ENCODE measurements at regions not wholly inside any gene's neighbourhood (a gene's known extent, or its start where the extent isn't known, plus 50 kb on each side); places are given as distances from the start of the nearest gene placed in this dataset.

DNA sequence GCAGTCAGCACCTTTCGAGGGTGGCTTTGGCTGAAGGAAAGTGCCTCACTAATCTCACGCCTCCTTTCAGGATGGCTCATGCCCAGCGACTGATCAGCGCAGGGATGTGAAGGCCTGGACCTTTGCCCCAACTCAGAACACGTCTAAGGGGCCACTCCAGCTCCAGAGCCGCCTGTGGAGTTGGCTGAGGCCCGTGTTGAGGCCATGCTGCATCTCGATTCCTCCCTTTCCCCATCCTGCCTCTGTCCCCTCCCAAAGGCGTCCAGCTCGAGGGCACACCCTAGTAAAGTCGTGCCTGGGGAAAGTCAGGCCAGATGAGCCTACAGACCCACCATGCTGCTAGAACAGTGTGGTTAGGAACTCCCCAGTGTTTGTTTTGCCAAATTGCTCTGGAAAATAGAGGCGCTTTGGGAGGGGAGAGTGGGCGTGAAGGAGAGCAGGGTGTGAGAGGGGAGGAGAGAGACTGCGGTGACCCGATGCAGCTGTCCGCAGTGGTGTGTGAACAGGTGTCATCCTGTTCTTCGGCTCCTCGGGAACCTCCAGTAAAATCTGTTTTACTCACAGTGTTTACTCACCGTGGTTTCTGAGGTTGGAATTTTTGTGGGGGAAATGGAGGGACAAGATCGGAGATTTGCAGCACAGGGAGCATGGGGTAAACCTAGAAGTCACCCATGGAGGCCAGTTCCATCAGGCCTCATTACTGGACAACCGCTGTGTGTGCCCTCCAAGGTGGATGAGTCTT lies 85.0 kb upstream of the PMEPA1 start:
- no peak for DNase-seq

DNA sequence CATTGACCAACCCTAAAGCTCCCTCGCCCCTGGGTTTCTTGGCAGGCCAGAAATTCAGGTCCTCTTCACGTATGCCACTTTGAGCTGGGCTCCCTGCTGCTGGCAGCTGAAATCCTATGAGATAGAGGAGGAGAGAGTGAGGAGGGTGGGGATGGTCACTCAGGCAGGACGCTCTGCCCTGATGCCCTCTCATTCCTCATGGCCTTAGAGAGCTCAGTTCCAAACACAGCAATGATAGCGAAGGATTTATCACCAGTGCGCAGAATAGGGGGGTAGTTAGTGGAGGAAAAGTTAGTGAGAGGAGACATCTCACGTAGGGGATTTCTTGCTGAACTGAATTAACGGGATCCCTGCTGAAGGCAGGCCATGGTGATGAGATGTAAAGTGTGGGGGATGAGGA lies 84.2 kb upstream of the PMEPA1 start:
- DNase-seq, result no peak

DNA sequence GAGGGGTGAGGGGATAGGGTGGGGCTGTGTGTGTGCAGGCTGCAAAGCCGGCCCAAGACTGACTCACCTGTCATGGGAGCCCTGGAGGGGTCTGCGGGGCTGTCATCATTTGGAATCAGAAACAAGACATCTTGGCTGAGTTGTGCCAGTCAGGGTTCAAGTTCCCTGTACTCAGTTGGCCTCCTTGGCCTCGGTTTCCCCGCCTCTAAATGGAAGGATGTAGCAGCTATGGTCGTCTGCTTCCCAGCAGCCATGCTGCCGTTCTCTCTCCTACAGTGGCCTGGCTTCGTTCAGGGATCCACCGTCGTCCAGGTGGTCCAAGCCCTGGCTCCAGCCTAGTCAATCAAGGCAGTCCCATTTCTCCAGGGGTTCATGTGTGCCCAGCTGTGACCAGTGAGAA lies 83.6 kb upstream of the PMEPA1 start:
- DNase-seq, result no peak

DNA sequence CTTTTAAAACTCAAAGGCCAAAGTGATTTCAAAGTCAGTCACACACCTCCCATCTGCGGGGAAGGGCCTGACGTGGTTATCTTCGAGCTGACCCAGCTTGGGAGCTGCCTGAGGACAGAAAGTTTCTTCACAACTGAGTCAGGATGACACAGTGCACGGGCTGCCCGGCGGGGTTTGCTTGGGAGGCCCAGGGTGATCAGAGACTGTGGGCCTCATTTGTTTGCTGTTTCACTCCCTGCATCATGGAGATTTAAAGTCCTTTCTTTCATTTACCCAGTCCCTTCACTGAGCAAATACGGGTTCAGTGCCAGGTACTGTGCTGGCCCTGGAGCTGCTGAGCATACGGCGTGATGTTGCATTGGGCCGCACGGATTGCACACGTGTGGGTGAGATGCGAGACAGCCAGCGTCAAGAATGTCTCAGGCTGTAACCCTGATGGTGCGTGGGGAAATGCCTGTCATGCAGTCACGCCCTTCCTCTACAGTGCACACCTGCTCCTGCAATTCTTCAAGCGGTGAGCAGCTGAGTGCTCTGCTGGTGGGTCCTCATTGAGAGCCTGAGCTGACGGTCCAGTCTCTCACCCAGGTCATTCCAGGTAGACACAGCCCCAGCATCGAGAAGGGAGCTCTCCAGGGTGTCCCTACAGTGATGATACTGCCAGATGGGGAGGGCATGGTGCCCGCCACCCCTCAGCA lies 82.7 kb upstream of the PMEPA1 start:
- DNase-seq, result no peak

DNA sequence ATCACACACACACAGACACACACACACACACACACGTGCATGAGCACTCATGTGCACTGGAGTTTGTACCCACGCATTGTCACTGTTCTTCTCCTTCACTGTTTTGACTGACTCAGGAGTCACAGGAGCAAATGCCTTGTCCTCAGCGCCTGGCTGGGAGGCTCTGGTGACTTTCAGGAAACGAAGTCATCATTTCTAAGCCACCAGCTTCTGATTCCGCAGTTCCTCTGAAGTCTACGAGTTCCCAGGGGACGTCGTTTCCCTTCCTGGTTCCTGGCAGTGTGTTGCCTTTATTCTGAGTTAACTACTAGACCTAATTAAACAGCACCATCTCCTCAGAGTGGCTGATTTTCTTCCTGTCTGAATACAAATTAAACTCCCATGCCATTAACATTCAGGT lies 82.2 kb upstream of the PMEPA1 start:
- no peak for DNase-seq

DNA sequence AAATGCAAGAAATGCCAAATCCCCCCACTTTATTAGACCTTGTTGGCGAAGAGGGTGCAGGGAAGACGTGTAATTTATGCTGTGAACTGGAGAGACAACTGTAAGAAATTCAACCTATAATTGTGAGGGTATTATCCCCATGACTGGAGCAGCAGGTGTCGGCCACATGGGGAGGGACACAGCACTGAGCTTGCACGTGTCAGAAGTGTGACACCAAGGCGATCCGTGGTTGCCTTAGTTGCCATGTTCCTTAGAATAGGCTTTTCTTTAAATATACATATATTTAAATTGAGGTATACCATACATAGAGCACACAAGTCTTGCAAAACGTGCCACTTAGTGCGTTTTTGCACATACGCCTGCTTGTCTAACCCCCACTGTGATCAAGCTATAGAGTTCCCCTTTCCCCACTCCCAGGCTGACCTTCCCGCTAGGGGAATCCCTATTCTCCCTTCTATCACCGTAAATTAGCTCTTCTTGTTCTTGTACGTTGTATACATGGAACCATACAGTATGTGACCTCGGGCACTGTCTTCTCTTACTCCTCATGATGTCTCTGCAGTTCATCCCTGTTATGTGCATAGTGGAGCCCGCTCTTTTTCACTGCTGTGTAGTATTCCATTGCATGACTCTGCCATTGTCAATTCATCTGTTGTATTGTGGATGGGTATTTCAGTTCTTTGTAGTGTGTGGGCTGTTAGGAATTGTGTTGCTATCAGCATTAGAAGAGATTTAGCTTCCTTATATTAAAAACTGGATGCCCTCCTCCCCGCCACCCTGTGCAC lies 81.6 kb upstream of the PMEPA1 start:
- DNase-seq, result no peak

DNA sequence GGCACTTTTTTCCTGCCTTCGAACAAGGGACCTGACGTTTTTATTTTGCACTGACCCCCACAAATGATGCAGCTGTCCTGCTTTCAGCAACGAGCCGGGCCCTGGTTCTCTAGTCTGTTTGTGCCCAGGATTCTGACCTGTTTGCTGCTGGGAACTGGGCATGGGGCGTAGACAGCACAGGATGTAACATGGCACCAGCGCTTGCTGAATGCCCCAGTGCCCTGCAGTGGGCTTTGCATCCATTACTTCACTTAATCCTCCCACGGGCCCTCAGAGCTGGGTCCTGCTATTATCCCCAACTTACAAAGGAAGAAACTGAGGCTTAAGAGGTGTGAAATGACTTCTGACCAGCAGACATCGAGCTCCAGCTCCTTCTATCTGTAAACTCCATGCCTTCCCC lies 80.4 kb upstream of the PMEPA1 start:
- DNase-seq, result no peak

DNA sequence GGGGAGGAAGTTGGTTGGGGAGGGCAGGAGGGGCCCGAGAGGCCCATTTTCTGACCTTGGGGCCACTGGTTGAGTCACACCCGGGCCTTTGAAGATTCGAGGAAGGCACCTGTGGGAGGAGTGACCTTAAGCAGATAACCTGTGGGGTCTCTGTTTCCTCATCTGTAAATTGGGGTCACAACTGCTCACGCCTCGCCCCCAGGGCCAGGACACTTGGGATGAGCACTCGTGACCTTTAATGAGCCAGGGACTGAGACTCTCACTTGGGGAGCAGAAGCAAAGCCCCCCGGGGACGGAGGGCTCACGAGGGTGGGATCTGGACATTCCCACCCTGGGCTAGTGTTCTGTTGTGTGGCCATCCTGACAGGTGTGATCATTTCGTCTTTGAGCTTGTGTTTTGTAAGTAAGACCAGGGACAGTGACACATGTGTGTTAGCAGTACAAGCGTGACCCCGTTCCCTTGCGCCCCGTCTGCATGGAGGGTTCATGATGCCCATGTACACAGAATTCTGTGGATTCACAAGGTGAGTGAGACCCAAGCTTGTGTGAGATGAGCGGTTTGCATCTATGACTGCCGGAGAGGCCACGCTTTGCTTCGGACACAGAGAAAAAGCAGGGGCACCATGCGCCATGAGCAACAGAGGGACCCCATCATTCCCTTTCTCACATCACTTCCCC lies 79.3 kb upstream of the PMEPA1 start:
- DNase-seq, result no peak

DNA sequence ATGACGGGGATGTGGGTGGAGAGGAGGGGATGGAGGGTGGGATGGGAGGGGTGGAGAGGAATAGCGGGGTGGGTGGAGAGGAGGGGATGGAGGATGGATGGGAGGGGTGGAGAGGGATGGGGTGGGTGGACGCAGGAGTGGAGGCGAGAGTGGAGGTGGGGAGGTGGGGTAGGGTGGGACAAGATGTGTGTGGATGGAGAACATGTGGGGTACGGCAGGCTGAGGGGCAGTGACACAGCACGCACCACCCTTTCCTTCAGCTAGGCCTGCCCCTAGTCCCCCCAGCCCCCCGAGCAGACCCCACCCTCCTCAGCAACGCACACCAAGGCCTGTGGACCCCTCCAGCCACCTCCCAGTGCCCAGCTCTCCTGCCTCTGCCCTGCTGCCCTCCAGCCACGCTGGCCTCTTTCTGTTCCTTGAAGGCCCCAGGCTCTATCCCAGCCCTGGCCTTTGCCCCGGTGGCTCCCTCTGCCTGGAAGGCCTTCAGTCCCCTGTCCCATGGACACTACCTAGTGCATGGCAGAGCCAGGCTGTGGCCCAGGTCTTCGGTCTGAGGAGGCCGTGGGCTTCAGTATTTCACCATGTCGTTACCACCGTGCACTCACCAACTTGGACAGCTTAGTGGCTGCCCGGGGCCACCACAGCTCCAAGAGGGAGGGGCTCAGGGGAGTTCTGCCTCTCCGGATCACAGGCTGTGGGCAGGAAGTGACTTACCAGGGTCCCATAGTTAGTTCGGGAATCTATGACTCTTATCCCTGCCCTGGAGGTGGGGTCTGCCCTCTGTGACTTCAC lies 78.4 kb upstream of the PMEPA1 start:
- no peak for DNase-seq

DNA sequence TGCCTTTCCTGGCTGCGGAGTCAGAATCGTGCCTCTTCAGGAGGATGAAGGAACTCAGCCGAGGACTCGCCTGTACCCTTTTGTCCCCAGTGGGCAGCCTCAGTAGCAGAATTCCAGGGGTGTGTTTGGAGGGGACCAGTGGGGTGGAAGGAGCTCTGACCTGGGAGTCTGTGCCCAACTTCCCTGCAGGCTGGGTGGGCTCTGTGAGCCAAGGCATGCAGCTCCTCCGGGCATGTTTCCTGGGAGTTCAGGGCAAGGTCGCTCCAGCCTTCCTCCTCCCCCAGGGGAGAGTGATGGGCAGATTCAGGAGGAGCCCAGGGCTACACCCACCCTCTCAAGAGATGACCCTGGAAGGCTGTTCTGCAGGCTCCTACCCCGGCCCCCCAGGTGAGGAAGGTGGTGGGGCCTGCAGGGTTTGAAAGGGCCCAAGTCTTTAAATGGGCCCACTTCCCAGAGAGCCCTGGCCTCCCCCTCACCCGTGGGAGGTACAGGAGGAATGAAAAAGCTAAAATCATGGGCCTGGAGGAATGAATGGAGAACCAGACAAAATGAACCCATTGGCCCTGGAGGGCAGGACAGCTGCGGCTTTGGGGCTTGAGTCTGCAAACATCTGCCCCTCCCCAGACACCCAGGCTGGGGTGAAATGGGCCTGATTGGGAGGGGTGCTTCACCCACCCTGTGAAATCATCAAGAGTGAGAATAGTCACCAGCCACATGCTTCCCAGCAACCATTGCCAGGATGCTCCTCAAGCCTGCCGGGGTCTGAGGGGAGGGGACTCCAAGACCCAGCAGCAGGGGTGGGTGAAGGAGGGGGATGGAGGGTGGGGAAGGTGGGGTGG lies 77.6 kb upstream of the PMEPA1 start:
- no peak for DNase-seq

DNA sequence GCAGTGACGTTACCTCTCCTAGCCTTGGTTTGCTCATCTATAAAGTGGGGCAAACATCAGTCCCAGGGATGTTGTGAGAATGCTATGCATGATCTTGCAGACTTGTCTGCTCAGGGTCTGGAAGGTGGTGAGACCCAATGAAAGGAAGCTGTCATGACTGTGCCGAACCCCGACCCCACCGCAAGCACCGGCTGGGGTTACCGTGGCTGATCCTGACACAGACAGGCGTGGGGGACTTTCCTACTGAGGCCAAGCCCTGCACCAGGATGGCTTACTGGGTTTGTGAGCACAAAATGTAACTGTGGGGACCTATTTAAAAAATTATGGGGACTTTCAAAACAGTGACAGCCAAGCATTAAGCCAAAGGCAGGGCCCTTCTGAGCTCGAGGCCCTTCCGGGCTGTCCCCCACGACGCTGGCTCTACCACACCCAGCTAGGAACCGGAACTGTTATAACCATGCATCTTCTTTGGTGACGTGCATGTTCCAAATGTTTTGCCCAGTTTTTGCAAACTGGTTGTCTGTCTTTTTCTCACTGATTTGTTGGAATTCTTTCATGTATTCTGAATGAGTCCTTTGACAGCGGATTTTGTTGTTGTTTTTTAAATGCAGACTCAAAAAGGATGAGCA lies 76.6 kb upstream of the PMEPA1 start:
- DNase-seq, result no peak

DNA sequence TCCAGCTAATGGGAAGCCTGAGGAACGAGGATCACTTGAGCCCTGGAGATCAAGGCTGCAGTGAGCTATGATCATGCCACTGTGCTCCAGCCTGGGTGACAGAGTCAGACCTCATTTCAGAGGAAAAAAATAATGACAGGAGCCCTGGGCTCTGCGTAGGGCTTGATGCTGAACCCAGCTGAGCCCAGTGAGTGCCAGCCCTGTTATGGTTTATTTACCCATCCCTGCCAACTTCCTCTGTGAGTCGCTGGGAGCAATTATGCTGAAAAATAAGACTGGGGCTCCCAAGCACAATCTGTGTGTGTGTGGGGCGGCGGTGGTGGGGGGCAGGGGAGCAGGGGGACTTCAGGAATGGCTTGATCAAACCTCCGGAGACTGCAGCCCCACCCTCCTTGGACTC lies 75.9 kb upstream of the PMEPA1 start:
- DNase-seq, result no peak

DNA sequence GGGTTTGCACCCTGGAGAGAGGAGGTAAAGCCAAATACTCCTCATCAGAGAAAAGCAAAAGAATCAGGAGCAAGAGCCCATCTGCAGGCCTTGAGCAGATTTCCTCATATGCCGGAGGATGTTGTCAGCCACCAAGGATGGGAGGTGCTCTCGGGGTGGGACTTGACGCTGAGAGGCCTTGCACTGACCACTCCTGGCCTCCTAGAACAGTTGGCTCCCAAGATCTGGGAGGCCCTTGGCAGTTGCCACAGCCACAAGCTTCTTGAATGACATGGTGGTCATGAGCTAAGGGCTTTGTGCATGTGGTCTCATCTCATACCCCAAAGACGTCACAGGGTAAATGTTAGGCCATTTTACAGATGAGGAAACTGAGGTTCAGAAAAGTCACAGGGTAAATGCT lies 75.2 kb upstream of the PMEPA1 start:
- no peak for DNase-seq

DNA sequence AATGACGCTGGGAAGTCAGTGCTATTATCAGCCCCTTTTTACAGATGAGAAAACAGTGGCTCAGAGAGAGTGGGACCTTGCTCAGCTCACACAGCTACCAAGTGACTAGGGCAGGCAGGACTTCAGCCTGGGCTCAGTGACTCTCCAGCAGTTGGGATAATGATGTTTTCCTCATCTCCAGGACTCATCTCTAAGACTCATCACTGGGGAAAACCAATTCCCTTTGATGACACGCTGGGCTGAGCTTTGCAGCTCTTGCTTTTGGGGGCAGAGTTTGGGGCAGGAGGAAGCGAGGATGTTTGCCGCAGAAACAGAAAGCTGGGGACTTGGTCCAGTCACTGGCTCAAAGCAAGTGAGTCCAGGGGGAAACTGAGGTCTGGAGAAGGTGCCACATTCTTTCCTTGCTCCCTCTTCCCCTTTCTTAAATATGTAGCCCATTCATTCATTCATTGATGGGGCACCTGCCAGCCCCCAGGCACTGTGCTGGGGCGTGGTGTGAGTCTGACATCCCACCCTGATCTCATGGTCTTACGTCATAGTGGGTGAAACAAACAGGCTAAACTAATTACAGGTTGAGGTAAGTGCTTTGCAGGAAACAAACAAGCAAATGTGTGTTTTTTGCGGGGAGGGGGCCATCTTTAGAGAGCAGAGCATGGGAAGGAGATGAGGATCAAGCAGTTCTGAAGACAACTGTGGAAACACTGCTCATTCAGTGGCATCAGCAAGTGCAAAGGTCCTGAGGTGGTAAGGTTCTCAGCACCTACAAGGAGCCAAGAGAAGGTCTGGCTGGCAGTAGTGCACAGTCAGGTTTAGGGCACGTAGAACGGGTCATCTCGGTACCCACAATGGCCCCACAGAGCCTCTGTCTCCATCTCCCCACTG lies 74.4 kb upstream of the PMEPA1 start:
- no peak for DNase-seq

DNA sequence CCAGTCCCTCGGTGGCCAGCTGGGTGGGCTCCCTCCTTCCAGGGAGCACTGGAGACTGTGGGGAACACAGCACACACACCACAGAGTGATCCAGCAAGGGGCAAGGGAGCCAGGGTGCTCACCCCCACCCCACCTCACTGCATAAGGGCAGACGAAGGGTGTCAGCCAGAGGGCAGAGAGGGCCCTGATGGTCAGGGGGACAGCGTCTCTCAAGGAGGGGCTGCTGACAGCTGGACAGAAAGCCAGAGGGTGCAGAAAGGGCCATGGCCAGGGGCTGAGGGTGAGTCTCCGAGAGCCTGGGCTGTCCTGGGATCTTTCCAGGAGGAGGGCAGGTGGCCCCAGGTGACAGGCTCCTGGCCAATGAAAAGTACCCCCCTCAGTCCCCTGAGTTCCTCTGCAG lies 73.4 kb upstream of the PMEPA1 start:
- no peak for DNase-seq

DNA sequence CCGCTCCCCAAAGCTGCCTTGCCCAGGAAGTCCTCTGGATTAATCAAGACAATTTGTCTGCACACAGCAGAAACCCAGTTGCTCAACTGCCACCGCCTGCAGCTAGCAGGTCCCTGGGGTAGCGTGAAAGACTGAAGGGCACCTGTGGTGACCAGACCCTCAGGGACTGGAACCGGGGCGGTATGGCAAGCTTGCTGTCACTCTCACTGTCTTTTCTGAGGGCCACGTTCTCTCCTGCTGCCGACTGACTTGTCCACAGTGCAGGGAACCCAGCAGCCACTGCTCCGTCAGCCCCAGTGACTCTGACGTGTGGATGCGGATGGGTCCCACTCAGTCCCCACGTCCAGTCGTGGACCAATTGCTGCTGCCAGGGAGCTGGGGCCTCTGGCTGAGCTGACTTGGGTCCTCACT lies 72.8 kb upstream of the PMEPA1 start:
- DNase-seq, result no peak

DNA sequence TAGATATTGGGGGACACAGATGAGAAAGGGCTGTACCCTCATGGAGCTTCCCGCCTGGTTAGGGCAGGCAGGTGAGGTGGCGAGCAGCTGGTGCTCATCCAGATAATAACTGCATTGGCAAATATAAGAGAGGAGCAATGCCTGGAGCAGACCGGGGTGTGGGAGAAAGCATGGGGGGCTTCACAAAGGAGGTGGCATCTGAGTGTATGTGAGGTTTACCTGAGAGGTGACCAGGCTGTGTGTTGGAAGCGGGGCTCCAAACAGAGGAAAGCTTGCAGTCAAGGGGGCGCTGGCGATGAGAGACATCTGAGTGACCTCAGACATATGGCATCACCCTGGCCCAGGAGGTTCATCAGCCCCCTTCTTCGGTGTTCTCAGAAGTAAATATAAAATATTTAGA lies 72.1 kb upstream of the PMEPA1 start:
- DNase-seq, result no peak

DNA sequence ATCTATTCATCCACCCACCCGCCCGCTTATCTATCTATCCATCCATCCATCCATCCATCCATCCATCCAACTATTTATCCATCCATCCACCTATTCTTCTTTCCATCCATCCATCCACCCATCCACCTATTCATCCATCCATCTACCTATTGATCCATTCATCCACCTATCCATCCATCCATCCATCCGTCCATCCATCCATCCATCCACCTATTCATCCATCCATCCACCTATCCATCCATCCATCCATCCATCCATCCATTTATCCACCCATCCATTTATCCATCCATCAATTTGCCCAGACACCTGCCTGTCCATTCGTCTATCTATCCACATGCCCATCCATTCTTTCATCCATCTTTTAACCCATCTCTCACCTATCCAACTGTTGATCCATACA lies 71.1 kb upstream of the PMEPA1 start:
- DNase-seq, result no peak

DNA sequence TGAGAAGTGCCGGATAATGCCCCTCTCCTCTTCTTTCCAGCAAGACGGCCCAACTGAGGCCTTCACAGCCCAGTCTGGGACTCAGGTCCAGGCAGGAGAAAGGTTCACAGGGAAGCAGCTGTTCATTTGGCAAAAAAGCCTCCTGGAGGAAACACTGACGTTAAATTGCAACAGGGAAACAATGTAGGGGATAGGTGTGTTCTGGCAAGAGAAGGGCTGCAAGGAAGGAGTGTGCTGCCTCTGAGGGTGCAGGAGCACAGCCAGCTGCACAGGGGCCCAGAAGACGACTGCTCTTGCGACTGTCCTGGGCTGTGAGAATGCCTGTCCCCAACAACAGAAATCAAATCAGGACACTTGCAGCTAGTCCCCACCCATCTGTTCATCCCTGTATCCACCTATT lies 70.6 kb upstream of the PMEPA1 start:
- no peak for DNase-seq

DNA sequence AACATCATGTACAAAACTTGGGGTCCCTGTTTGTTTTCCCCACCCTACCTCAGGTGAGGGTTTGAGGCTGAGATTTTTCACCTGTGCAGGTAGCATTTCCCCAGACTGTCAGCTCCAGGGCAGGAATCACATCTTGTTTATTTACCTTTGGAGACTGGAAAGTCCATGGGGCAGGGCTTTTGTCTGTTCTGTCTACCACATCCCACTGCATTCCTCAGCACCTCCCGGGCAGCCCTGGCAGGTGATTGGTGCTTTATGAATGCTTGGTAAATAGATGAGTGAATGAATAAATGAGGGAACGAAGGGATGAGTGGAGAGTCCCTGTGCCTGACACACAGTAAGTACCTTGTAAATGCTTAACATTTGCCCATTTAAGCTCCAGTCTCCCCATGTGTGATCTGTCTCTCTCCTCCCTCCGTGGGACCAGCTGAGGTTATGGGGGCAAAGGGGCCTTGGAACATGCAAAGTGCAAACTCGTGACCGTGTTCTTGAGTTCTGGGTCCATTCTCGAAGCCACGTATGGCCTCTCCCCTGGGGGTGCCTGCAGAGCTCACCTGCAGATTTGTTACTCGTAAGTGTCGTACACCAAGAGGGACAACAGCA lies 69.7 kb upstream of the PMEPA1 start:
- DNase-seq, result no peak
